HG03558 (cell line): ENCODE measurements at regions not wholly inside any gene's neighbourhood (a gene's known extent, or its start where the extent isn't known, plus 50 kb on each side); places are given as distances from the start of the nearest gene placed in this dataset.
"Not testable (repeated sequence)": the region's sequence is repeated elsewhere in the genome, so short reads cannot be mapped to it uniquely, and the experiment has no call there.

Source experiments
- ATAC-seq: cut with Tn5 transposase; IDR thresholded peaks from one replicate; pipeline ENCODE4 v1.9.1; 2021; ENCODE audit warnings: moderate number of reproducible peaks; ENCODE audit not compliant: unreplicated experiment; ENCODE audit errors: extremely low read depth

- ATAC-seq: no peak
Measured at GRCh38 chrX:966396-967070, 245.9 kb downstream of the CRLF2 start.

- no peak for ATAC-seq
Measured at GRCh38 chrX:964831-965416, 247.5 kb downstream of the CRLF2 start.

- no peak for ATAC-seq
Measured at GRCh38 chrX:960821-961220, 251.6 kb downstream of the CRLF2 start.

GRCh38 chrX:959595-959994 is 252.9 kb downstream of the CRLF2 start:
- ATAC-seq: no peak

- not testable (repeated sequence) for ATAC-seq
Measured at GRCh38 chrX:955168-955781, 257.2 kb downstream of the CRLF2 start.

GRCh38 chrX:953879-954482 is 258.5 kb downstream of the CRLF2 start:
- ATAC-seq: no peak

GRCh38 chrX:952816-953215 is 259.6 kb downstream of the CRLF2 start:
- no peak for ATAC-seq

- ATAC-seq: not testable (repeated sequence)
Measured at GRCh38 chrX:947262-947661, 265.2 kb downstream of the CRLF2 start.

- ATAC-seq: no peak
Measured at GRCh38 chrX:943035-943434, 269.4 kb downstream of the CRLF2 start.

GRCh38 chrX:940691-941090 is 271.8 kb downstream of the CRLF2 start:
- no peak for ATAC-seq

- ATAC-seq: no peak
Measured at GRCh38 chrX:936979-937769, 275.3 kb downstream of the CRLF2 start.

- ATAC-seq: no peak
Measured at GRCh38 chrX:933611-934010, 278.8 kb downstream of the CRLF2 start.

- ATAC-seq: no peak
Measured at GRCh38 chrX:928606-929005, 283.8 kb downstream of the CRLF2 start.

GRCh38 chrX:926991-927390 is 285.5 kb downstream of the CRLF2 start:
- no peak for ATAC-seq

- ATAC-seq: no peak
Measured at GRCh38 chrX:926070-926469, 286.4 kb downstream of the CRLF2 start.

GRCh38 chrX:925652-926061 is 286.8 kb downstream of the CRLF2 start:
- no peak for ATAC-seq

GRCh38 chrX:925094-925493 is 287.4 kb downstream of the CRLF2 start:
- no peak for ATAC-seq

- ATAC-seq: no peak
Measured at GRCh38 chrX:924017-924416, 288.4 kb downstream of the CRLF2 start.

- ATAC-seq: no peak
Measured at GRCh38 chrX:920234-920799, 289.7 kb downstream of the SHOX start.

- no peak for ATAC-seq
Measured at GRCh38 chrX:916230-916599, 285.6 kb downstream of the SHOX start.
